Ammon's horn (tissue), 1 donor: ENCODE measurements at regions not wholly inside any gene's neighbourhood (a gene's known extent, or its start where the extent isn't known, plus 50 kb on each side); places are given as distances from the start of the nearest gene placed in this dataset.

Experiments
- DNase-seq: peaks from one replicate; pipeline ENCODE4 v3.0.0-alpha.2; 2016; ENCODE audit warnings: low spot score

DNA sequence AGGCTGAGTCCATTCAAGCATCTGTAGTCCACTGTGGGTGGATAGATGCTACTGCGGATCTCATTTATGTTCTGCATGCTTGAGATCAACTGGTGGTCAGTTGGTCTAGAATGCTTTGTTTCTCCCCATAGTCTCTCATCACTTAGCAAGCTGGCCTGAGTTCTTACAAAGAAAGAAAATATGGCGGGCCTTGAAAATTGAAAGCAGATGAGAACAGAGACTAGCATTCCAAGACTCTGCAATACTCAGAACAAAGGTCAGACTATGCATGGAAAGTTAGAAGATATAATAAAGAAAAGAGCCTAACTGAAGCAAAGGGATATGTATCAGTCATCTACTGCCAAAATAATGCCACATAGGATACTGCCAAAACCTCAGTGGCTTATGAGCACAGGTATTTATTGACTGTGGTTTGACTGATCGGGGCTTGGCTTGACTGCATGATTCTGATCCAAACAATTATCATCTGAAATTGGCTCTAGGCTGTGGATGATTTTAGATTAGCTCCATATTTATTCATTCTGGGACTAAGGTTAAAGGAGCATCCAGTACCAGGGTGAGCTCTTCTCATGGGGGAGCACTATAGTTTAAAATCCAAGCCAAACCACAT lies 258.9 kb downstream of the TAF11L14 start:
- DNase-seq, result no peak

DNA sequence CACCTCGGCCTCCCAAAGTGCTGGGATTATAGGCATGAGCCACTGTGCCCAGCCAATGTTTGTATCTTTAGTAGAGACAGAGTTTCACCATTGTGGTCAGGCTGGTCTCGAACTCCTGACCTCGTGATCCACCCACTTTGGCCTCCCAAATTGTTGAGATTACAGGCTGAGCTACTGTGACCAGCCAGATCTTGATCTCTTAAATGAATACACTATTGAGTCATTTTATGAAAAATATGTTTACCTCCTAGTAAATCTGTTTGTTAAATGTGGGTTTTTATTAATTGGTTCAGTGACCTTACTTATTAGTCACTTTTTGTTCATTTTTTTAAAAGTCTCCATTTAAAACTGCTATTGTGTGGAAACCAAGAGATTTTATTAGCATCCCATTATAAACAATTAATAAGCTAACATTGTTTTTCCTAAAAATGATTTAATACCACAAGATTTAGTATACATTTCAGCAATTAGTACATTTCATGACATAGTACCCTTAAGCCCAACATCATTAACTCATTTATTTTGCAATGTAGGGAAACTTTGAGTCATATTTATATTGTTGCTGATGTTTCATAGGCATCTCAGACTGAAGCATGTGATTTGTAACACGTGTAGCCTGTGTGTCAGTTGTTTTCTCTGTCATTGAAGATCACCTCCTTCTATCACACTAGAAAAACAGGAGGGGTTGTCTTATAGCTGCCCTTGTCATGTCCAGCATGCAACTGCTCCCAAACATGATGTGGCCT lies 261.2 kb downstream of the TAF11L14 start:
- DNase-seq, result no peak

DNA sequence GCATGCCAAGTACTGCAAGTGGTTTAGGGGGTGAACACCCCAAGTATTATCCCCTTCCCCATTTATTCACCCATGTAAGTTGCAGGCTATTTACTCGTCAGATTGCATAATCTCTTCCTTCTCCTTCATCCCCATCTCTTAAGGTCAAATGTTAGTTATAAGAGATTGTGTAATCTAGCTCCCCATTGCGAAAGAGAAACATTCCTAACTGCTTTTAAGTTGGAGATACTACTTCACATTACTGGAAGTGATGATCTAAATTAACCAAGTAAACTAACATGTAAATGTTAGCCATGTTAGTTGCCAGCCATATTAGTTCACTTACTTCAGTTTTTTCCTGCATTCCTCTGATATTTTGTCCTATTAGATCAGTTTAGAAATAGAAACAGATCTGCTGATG lies 262.3 kb downstream of the TAF11L14 start:
- DNase-seq, result no peak

DNA sequence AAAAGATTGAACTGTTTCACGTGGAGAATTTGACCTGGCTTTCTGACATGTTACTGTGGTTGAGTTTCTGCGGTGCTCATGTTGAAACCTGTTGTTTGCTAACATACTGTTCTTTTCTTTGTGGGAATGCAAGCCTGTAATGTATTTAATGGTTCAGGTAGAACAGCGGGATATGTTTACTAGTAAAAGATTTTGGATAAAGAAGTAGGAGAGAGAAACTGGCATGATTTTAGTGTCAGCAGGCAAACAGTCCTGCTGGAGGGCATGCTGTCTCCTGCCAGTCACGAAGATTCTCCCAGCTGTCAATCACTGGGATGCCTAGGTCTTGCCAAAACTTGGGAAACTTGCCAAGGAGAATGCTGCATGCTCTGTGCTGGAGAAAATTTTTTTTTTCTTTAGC lies 263.5 kb downstream of the TAF11L14 start:
- no peak for DNase-seq

DNA sequence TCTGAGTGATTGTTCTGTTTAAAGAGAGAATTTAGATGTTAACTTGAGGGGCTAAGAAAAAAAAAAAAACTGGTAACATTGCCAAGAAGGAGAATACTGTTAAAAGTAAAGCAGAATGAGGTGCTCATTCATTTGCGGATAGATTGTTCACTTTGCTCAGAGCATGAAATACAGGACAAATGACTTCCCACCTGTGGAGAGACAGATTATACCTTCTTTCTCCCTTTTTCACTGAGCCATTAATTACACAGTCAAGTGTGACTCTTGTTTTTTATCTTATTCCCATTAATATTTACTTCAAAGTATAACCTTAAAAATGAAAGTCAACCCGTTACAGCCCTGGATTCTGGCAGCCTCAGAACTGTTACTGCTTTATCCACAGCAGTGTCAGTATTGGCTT lies 264.5 kb downstream of the TAF11L14 start:
- no peak for DNase-seq

DNA sequence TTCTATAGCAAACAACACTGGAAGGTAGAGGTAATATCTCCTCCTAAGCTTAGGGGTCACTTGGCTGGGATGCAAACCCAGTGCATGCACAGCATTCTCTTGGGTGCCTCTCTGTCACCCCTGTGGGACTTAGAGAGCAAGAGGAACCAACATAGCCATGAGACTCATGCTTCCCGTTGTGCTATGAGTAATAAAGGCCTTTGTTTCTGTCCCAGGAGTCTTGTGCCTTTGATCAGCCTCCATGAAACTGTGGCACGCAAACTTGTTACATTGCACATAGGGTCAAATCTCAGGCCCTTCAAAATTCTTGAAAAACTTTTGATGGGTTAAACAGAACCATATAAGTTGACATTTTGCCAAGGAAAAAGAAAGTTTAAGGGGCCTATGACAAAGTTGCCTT lies 272.8 kb downstream of the TAF11L14 start:
- no peak for DNase-seq

DNA sequence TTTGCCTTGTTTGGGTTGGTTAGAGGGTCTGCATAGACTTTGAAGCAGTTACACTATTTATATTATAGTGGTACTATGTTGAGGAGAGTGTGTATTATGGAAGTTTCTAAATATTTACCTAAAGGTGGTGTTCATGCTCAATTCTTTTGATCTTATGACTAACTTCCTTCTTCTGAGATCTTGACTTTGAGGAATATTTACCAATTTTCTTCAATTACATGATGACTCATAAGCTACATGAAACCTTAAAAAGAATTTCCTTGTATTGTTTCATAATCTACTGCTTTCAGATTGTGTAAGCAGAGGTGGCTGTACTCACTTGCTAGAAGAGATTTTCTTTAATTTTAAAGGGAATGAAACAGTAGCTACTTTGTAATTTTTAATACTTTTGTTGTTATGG lies 276.1 kb downstream of the TAF11L14 start:
- DNase-seq, result no peak

DNA sequence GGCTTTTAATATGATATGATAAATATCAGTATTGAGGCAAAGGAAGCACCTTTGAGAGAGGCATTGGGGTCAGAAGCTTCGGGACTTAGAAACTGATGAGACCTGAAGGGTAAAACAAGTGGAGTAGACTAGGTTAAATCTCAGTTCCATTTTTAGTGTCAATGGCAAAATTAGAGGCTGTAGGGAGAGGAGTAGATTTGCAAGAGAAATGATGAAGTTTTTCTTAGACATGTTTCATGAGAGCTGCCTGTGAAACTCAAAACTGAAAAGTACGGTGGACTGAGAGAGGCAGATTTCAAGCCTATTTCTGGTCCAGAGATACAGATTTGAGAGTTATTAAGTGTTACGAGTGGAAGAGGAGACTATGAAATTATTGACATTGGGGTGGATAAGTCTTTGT lies 278.5 kb downstream of the TAF11L14 start:
- DNase-seq, result no peak

DNA sequence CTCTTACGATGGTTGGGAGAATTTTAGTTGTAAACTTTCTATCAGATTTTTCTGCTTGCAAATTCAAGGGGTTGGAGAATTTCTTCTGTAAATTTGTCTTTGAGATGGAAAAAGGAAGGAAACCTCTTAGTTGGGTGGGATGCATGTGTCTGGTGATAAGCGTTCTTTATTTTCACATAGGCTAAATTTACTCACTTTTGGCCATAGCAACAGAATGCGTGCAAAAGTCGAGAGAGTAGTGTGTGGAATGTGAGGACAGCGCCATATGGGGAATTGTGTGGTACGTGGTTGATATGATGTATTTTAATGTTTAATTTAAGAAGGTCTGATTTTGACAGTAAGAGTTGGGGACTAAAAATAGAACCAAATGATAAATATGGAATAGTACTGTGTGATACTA lies 282.2 kb downstream of the TAF11L14 start:
- DNase-seq, result no peak

DNA sequence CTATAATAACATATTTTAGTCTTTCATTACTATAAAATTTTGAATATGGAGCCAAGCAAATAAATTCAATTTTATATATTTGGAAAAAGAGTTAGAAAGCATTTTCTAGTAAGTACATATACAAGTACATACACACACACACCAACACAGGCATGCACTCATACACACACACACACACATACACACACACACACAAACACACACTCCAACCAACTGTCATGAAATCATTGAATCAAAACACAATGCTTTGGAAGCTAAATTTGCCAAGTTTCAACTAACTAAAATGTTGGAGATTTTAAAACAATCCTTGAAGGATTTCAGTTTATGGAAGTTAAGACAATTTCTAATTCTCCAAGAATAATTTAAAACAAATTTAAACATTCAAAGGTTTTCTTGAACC lies 283.2 kb downstream of the TAF11L14 start:
- DNase-seq, result no peak

DNA sequence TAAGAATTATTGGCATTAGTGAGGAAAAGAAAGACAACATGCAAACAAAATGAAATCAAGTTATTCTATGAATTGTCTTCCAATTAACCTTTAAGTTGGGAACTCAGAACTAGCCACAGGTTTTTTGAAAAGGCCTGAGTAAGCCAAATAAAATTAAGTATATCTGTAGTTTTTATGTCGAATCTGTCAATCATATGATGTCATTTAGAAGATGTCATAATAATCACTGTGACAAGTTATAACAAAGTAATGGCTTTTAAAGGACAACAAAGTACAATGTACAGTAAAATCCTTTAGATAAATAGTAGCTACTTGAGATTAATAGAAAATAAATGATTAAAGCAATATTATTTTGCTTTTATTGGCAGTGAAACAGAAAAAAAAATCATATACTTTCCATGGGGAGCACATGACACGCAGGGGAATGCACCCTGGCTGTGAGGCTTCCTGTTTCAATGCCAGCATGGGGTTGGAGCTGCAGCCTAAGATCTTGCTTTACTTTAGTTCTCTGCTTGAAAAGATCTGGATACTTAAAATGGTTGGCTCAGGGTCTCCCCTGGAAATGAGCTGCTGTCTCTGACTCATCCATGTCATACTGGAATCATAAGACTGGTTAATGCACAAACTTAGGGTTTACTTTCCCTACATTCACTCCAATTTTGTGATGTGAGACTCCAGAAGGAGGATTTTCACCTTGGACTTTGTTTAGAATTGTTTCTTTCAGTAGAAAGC lies 284.3 kb downstream of the TAF11L14 start:
- DNase-seq, result no peak

DNA sequence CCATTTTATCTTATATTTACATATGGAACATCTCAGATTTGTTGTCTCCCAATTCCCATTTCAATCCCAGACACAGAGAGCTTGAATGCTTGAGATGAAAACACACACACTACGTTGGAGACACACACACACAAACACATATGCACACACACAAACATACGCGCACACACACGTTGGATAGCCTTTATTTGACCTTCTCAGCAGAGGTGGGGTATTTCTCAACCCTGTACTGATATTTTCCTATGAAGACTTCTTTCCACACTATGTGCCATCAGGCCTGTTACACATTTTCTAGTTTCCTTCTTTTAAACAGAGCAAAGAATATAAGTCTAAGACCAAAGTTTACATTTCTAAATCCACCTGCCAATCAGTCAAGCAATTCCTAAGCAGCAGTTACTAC lies 291.0 kb downstream of the TAF11L14 start:
- DNase-seq, result no peak

DNA sequence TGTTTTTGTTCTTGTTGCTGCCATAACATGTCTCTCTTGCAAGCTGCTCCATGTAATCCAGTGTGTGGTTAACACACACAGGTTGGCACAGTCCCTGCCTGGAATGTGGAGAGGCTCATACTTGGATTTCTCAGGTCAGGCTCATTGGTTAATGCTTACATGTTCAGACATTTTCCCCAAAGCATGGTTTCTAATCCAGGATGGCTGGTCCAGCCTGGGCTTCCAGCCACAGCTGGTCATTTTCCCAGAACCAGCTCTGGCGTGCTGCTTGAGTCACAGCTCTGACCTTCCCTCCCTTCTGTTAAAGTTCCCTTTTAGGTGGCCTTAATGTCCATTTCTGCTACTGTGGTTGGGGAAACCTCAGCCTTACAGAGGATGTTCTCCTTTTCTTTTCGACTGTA lies 294.3 kb downstream of the TAF11L14 start:
- DNase-seq, result peak; percentile 47

DNA sequence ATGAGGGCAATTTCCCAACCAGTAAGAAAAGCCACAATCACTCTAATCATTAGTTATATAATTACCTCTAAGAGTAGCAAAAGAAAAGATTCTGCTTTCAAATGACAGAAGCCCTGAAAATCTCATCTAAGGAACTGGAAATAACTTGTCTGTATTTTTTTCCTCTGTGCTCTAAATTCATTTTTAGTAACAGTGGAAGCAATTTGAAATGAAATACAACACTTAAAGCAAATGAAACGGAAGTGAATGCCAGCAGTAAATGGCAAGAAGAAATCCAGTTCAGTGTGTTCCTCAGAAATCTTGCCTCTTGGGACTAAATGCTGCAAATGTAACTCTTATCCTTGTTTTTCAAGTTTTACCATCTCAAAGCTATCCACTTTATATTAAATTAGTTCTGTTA lies 294.9 kb downstream of the TAF11L14 start:
- DNase-seq, result no peak

DNA sequence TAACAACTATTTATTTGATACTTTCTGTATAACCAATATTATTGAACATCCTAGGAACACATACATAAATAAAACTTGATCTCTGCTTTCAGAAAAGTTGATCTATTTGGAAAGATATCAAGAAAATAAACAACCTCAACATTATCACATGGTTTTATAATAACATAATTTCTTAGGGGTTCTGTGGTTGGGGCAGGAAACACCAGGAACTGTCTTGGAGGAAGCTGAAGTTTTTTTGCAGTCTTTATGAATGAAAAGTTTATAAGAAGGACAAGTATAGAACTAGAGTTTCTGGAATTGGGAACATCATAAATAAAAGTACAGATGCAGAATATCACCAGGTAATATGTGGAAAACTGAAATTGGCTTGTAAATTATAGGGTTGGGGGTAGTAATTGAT lies 296.1 kb downstream of the TAF11L14 start:
- DNase-seq, result no peak

DNA sequence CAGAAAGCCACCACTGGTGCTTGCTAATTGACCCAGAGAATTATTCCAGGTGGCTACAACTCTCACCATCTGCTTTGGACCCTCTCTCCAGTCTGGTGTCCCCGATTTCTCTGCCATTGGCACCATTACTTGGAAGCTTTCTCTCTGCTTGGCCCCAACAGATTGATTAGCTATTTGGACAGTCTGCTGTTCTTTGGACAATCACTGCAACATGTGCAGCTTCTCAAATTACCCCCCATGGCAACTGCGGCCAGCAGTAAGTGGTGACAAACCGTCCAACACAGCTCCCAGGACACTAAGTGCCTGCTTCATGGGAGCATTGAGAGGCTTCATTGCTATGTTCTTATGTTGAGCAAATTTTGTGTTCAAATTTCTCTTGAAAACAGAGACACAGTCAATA lies 309.8 kb downstream of the TAF11L14 start:
- no peak for DNase-seq

DNA sequence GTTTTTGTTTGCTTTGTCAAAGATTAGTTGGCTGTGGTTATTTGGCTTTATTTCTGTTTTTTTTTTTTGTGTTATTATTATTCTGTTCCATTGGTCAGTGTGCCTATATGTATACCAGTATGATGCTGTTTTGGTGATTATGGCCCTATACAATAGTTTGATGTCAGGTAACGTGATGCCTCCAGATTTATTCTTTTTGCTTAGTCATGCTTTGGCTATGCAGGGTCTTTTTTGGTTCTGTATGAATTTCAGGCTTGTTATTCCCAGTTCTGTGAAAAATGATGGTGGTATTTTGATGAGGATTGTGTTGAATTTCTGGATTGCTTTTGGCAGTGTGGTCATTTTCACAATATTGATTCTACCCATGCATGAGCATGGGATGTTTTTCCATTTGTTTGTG lies 312.8 kb downstream of the TAF11L14 start:
- DNase-seq, result no peak

DNA sequence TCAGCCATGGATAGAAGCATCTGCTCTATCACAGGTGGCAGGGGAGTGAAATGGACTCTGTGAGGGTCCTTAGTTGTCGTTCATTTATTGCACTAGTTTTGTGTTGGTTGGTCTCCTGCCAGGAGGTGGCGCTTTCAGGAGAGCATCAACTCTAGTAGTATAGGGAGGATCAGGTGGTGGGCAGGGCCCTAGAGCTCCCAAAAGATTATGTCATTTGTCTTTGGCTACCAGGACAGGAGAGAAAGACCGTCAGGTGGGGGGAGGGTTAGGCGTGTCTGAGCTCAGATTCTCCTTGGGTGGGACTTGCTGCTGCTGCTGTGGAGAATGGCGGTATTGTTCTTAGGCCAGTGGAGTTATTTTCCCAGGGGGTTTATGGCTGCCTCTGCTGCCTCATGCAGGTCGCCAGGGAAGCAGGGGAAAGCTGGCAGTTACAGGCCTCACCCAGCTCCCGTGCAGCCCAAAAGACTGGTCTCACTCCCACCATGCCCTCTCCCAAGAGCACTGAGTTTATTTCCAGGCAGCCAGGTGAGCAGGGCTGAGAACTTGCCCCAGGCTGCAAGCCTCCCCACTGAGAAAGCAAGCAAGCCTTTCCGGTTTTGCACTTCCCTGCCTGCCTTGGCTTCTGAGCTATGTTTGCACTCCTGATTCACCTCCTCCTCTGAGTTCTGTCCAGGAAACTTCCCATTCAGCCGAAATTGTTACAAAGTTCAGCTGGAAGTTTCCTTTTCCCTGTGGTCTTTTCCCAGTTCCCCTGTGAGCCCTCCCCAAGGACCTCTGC lies 317.3 kb downstream of the TAF11L14 start:
- DNase-seq, result no peak

DNA sequence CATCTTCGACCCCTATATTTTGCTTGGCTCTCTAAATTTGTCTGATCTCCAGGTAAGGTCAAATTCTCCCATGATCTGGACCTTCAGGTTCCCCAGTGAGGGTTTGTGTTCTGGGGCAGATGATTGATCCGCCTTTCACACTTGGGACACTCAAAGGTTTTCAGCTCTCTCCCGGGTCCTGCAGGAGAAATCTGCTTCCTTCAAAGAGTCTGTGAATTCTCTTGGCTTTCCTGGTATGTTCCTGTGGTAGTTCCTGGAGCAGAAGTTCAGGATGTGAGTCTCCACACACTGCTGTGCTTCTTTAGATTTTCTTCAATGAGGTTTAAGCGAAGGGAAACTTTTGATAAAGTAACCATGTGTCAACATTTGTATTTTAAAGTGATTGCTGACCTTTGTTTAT lies 318.0 kb downstream of the TAF11L14 start:
- DNase-seq, result no peak

DNA sequence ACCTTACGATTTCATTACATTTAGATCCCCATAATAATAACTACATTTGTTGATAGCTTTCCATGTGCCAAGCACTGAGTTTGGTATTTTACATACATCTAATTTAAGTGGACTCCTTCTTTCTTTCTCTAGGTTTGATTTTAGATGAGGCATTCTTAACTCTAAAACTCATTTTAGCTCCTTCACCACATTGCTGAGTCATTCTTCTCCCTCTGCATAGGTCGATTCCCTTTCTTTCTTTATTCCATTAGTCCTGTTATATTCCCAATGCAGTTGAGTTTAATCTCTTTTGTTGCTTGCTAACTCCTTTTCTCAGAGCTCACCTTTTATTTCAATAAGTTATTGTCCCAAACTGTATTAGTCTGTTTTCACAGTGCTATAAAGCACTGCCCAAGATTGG lies 329.8 kb downstream of the TAF11L14 start:
- no peak for DNase-seq

DNA sequence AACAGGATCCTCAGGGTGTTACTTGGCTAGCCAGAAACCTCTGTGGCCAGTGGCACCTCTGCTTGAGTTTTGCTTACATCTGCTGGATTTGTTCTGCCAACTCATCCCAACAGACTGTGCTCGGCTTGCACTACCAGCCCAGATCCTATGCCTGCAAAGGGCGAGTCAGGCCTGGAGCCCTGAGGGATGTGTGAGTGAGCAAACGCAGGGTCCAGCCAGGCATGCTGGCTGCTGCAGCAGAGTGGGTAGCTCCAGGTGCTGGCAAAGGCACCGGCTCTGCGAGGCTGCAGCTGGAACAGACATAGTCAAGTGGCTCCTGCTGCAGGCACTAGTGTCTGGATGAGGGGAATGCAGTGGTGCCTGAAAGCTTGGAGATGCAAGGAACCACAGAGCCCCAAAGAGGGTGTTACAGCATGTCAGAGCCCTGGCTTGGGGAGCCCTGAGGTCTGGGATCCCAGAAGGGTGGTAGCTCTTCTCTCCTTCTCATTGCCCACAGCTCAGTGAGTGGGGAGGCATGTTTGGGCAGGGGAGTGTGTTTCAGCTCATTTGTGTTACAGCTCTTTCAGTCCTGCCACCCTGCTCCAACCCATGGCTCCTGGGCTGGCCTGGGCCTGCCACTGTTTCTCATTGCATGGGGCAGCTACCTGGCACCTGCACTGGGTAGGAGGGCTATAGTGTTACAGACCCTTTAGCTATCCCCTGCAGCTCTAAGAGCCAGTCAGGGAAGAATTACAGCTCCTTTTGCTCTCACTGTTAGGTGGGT lies 332.6 kb downstream of the TAF11L14 start:
- no peak for DNase-seq

DNA sequence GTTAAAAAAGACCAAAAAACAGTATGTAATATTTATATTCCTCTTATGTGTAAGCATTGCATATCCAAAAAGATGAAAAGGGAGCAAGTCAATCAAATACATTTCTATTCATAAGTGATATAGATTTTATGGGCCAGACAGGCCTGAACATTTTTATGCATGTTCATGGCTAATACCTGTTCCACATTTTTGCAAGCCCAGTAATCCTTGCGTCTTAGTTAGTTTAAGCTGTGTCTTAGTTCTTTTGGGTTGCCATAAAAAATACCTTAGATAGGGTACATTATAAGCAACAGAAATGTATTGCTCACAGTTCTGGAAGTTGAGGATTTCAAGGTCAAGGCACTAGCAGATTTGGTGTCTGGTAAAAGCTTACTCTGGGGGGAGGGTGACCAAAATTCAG lies 342.1 kb downstream of the TAF11L14 start:
- no peak for DNase-seq
